T-cell (primary cell): ENCODE measurements at regions not wholly inside any gene's neighbourhood (a gene's known extent, or its start where the extent isn't known, plus 50 kb on each side); places are given as distances from the start of the nearest gene placed in this dataset.

Experiments used
- ATAC-seq, 4 experiments: fragments of 200-7000 bp in 3 of 4; fragments of 150-1000 bp in 1 of 4; cut with Tn5 transposase; replicated peaks in 1 of 4; 1 replicate in 3 of 4; 2 replicates in 1 of 4; pipeline ENCODE4 v1.10.0; 2021; ENCODE audit warnings: moderate library complexity in 3 of 4, mild to moderate bottlenecking in 2 of 4, moderate number of reproducible peaks in 1 of 4
- CTCF ChIA-PET, 2 donors: fragments of 300-600 bp; sonication (Branson Sonifier 250); formaldehyde crosslinking; loops; one replicate each; lab custom pipeline; 2022; ENCODE audit warnings: antibody characterized with exemption in 2 of 2; lab: Charles Lee
- POLR2A ChIA-PET, 2 donors: fragments of 300-600 bp; sonication (Branson Sonifier 250); formaldehyde crosslinking; loops; one replicate each; lab custom pipeline; 2022; ENCODE audit warnings: antibody characterized with exemption in 2 of 2; lab: Charles Lee
- DNase-seq, 35 experiments: peaks; one replicate each; pipeline versions ENCODE4 v3.0.0 to v3.0.0-alpha.2; 2013 to 2023
- H3K27ac ChIP-seq: one replicate; pipeline ENCODE4 v1.5.1; 2013; ENCODE audit warnings: low read length
- H3K27me3 ChIP-seq, 2 experiments: replicated peaks in 1 of 2; 1 replicate in 1 of 2; 2 replicates in 1 of 2; pipeline versions ENCODE4 v1.6.1 to v1.7.0; 2013; ENCODE audit warnings: low read length in 1 of 2, mixed read lengths in 1 of 2; ENCODE audit not compliant: control insufficient read depth in 2 of 2, insufficient read depth in 2 of 2; ENCODE audit errors: extremely low read depth in 1 of 2
- H3K36me3 ChIP-seq, 2 donors: 1 replicate in 1 of 2; 2 replicates in 1 of 2; pipeline versions ENCODE4 v1.6.1 to v1.7.0; 2013; ENCODE audit warnings: low read length in 1 of 2; ENCODE audit not compliant: control insufficient read depth in 2 of 2, insufficient read depth in 1 of 2; ENCODE audit errors: extremely low read depth in 1 of 2
- H3K4me1 ChIP-seq, 2 experiments: 1 replicate in 1 of 2; 2 replicates in 1 of 2; pipeline versions ENCODE4 v1.6.1 to v1.7.0; 2013; ENCODE audit warnings: low read length in 2 of 2, mixed read lengths in 1 of 2; ENCODE audit not compliant: insufficient read depth in 2 of 2, control insufficient read depth in 1 of 2; ENCODE audit errors: extremely low read depth in 1 of 2
- H3K4me3 ChIP-seq, 2 donors: 1 replicate in 1 of 2; 2 replicates in 1 of 2; pipeline versions ENCODE4 v1.5.1 to v1.7.0; 2013; ENCODE audit warnings: mild to moderate bottlenecking in 2 of 2, low read length in 1 of 2, moderate library complexity in 1 of 2; ENCODE audit not compliant: control insufficient read depth in 1 of 2; ENCODE audit errors: extremely low read depth in 1 of 2
- H3K9me3 ChIP-seq: 2 replicates; pipeline ENCODE4 v1.7.0; 2013
- H3K27ac Mint-ChIP-seq, 2 donors: one replicate each; pipeline ENCODE4 v1.8.0; 2020 to 2021; ENCODE audit warnings: mild to moderate bottlenecking in 2 of 2, mixed read lengths in 2 of 2
- H3K27me3 Mint-ChIP-seq, 2 donors: one replicate each; pipeline ENCODE4 v1.8.0; 2021 to 2022; ENCODE audit warnings: mixed read lengths in 2 of 2
- H3K36me3 Mint-ChIP-seq: one replicate; pipeline ENCODE4 v1.8.0; 2021; ENCODE audit warnings: mixed read lengths
- H3K4me1 Mint-ChIP-seq, 3 donors: one replicate each; pipeline ENCODE4 v1.8.0; 2020 to 2022; ENCODE audit warnings: mixed read lengths in 3 of 3, mild to moderate bottlenecking in 1 of 3
- H3K4me3 Mint-ChIP-seq, 3 donors: one replicate each; pipeline ENCODE4 v1.8.0; 2020 to 2022; ENCODE audit warnings: mild to moderate bottlenecking in 3 of 3, mixed read lengths in 3 of 3, moderate library complexity in 3 of 3
- H3K9me3 Mint-ChIP-seq, 3 donors: one replicate each; pipeline ENCODE4 v1.8.0; 2020 to 2022; ENCODE audit warnings: mixed read lengths in 3 of 3
- WGBS: methylation state at CpG from one replicate; pipeline ENCODE4 v1.1.5; 2013; ENCODE audit warnings: missing lambda C conversion rate; ENCODE audit not compliant: insufficient coverage; 5-methylcytosine and 5-hydroxymethylcytosine counted together

GRCh38 chr2:139790807-139791752 is 1010.9 kb upstream of the NXPH2 start:
- H3K36me3 ChIP-seq = no peaks in the 10 kb centered on the region
- Mint-ChIP-seq H3K36me3 (no peaks in the 10 kb centered on the region), H3K27ac (no peak overlapping the region), H3K4me1 (no peaks in the 10 kb centered on the region), H3K27me3 (no peaks in the 10 kb centered on the region), H3K9me3 (peaks cover 14 to 24% (median 20%) of the 10 kb centered on the region in 3 donors), H3K4me3 (no peak overlapping the region)
- ChIA-PET POLR2A (no interaction called here), CTCF (no interaction called here)
- H3K4me3 ChIP-seq = no peak overlapping the region
- H3K4me1 ChIP-seq = no peaks in the 10 kb centered on the region
- 57% methylated on average over 1 of the region's 3 CpGs for WGBS
- ATAC-seq (no peak), DNase-seq (no peak)
- H3K9me3 ChIP-seq = no peaks in the 10 kb centered on the region
- H3K27ac ChIP-seq = no peak overlapping the region
- H3K27me3 ChIP-seq = no peaks in the 10 kb centered on the region

- no peaks in the 10 kb centered on the region for H3K4me1 ChIP-seq
- H3K27ac ChIP-seq = no peak overlapping the region
- ATAC-seq = no peak
- Mint-ChIP-seq H3K4me1 (no peaks in the 10 kb centered on the region), H3K36me3 (no peaks in the 10 kb centered on the region), H3K27me3 (no peaks in the 10 kb centered on the region), H3K4me3 (no peak overlapping the region), H3K9me3 (peaks cover 14 to 26% (median 20%) of the 10 kb centered on the region in 3 donors), H3K27ac (no peak overlapping the region)
- no peaks in the 10 kb centered on the region for H3K27me3 ChIP-seq
- 33% methylated on average over 1 of the region's 2 CpGs for WGBS
- no peak overlapping the region for H3K4me3 ChIP-seq
- no peak for DNase-seq
- no peaks in the 10 kb centered on the region for H3K36me3 ChIP-seq
- no peaks in the 10 kb centered on the region for H3K9me3 ChIP-seq
- CTCF ChIA-PET = no interaction called here
- POLR2A ChIA-PET = no interaction called here
These were observed 1009.9 kb upstream of the NXPH2 start for GRCh38 chr2:139790136-139790535.

- no peaks in the 10 kb centered on the region for H3K27me3 ChIP-seq
- Mint-ChIP-seq H3K27me3 (no peaks in the 10 kb centered on the region), H3K36me3 (no peaks in the 10 kb centered on the region), H3K9me3 (peaks cover 8 to 18% (median 11%) of the 10 kb centered on the region in 3 donors), H3K4me3 (no peak overlapping the region), H3K27ac (no peak overlapping the region), H3K4me1 (no peaks in the 10 kb centered on the region)
- H3K36me3 ChIP-seq = no peaks in the 10 kb centered on the region
- no peak overlapping the region for H3K4me3 ChIP-seq
- POLR2A ChIA-PET = no interaction called here
- H3K4me1 ChIP-seq = no peaks in the 10 kb centered on the region
- H3K27ac ChIP-seq = no peak overlapping the region
- no peak for DNase-seq
- H3K9me3 ChIP-seq = no peaks in the 10 kb centered on the region
- CTCF ChIA-PET = no interaction called here
- ATAC-seq = no peak
These were observed 998.5 kb upstream of the NXPH2 start for GRCh38 chr2:139778732-139779131.

GRCh38 chr2:139773720-139774277 is 993.6 kb upstream of the NXPH2 start:
- Mint-ChIP-seq H3K9me3 (peaks cover 4 to 15% (median 12%) of the 10 kb centered on the region in 3 donors), H3K4me1 (no peaks in the 10 kb centered on the region), H3K27me3 (no peaks in the 10 kb centered on the region), H3K27ac (no peak overlapping the region), H3K4me3 (no peak overlapping the region), H3K36me3 (no peaks in the 10 kb centered on the region)
- ChIA-PET CTCF (interaction anchor here in 1 of 2 donors (0.6 kb wide), 1 partner anchor 38 kb away, joined by 3 read pairs; no protein-coding TSS in a partner anchor), POLR2A (no interaction called here)
- no peak for ATAC-seq
- no peaks in the 10 kb centered on the region for H3K4me1 ChIP-seq
- H3K27ac ChIP-seq = no peak overlapping the region
- no peak overlapping the region for H3K4me3 ChIP-seq
- no peaks in the 10 kb centered on the region for H3K9me3 ChIP-seq
- H3K36me3 ChIP-seq = no peaks in the 10 kb centered on the region
- no peak for DNase-seq
- H3K27me3 ChIP-seq = no peaks in the 10 kb centered on the region
- WGBS = no CpG with 5 or more reads among the region's 1 CpG

- WGBS = no CpG with 5 or more reads among the region's 1 CpG
- CTCF ChIA-PET = interaction anchor here in 1 of 2 donors (0.6 kb wide), 1 partner anchor 9 kb away, joined by 8 read pairs; no protein-coding TSS in a partner anchor
- Histone ChIP-seq H3K9me3 (no peaks in the 10 kb centered on the region), H3K27me3 (no peaks in the 10 kb centered on the region), H3K4me3 (no peak overlapping the region), H3K27ac (no peak overlapping the region), H3K36me3 (no peaks in the 10 kb centered on the region), H3K4me1 (no peaks in the 10 kb centered on the region)
- Mint-ChIP-seq H3K36me3 (no peaks in the 10 kb centered on the region), H3K4me3 (no peak overlapping the region), H3K9me3 (peaks cover 0 to 14% (median 4%) of the 10 kb centered on the region in 3 donors), H3K27ac (no peak overlapping the region), H3K4me1 (no peaks in the 10 kb centered on the region), H3K27me3 (no peaks in the 10 kb centered on the region)
- ATAC-seq = no peak
- no peak for DNase-seq
- POLR2A ChIA-PET = no interaction called here
These were observed 989.4 kb upstream of the NXPH2 start for GRCh38 chr2:139769633-139770032.

GRCh38 chr2:139763705-139764104 is 983.5 kb upstream of the NXPH2 start:
- DNase-seq (no peak), ATAC-seq (no peak)
- peaks cover 0 to 18% (median 14%) of the 10 kb centered on the region in 3 donors for H3K9me3 Mint-ChIP-seq
- no peaks in the 10 kb centered on the region for H3K4me1 Mint-ChIP-seq
- no peaks in the 10 kb centered on the region for H3K9me3 ChIP-seq
- no peaks in the 10 kb centered on the region for H3K4me1 ChIP-seq
- no peak overlapping the region for H3K4me3 ChIP-seq
- POLR2A ChIA-PET = no interaction called here
- H3K4me3 Mint-ChIP-seq = no peak overlapping the region
- no peak overlapping the region for H3K27ac ChIP-seq
- no peaks in the 10 kb centered on the region for H3K36me3 ChIP-seq
- CTCF ChIA-PET = interaction anchor here in 1 of 2 donors (0.8 kb wide), 1 partner anchor 325 kb away, joined by 3 read pairs; no protein-coding TSS in a partner anchor
- H3K27me3 Mint-ChIP-seq = no peaks in the 10 kb centered on the region
- no peaks in the 10 kb centered on the region for H3K27me3 ChIP-seq
- no peaks in the 10 kb centered on the region for H3K36me3 Mint-ChIP-seq
- no peak overlapping the region for H3K27ac Mint-ChIP-seq
